KBM-7 (cell line): ENCODE measurements at regions not wholly inside any gene's neighbourhood (a gene's known extent, or its start where the extent isn't known, plus 50 kb on each side); places are given as distances from the start of the nearest gene placed in this dataset.
"Not testable (repeated sequence)": the region's sequence is repeated elsewhere in the genome, so short reads cannot be mapped to it uniquely, and the experiment has no call there.

Experiments used
- DNase-seq: peaks from one replicate; pipeline ENCODE4 v3.0.0-alpha.2; 2015
- in situ Hi-C: fragments of 300-500 bp; cut with MboI; formaldehyde crosslinking; loops from 2 replicates; pipeline ENCODE4 v1.14.3; 2020; ENCODE audit warnings: low sequenced_read_pairs, low pct_unique_long_range_greater_than_20kb, mixed read lengths

GRCh38 chr3:112740835-112741234 is 99.9 kb upstream of the CCDC80 start:
- no peak for DNase-seq
- in situ Hi-C loops: loop anchor here (25.0 kb wide), 1 partner anchor 246 kb away; the partner anchor contains the start of genes CD200R1 and GTPBP8

DNA sequence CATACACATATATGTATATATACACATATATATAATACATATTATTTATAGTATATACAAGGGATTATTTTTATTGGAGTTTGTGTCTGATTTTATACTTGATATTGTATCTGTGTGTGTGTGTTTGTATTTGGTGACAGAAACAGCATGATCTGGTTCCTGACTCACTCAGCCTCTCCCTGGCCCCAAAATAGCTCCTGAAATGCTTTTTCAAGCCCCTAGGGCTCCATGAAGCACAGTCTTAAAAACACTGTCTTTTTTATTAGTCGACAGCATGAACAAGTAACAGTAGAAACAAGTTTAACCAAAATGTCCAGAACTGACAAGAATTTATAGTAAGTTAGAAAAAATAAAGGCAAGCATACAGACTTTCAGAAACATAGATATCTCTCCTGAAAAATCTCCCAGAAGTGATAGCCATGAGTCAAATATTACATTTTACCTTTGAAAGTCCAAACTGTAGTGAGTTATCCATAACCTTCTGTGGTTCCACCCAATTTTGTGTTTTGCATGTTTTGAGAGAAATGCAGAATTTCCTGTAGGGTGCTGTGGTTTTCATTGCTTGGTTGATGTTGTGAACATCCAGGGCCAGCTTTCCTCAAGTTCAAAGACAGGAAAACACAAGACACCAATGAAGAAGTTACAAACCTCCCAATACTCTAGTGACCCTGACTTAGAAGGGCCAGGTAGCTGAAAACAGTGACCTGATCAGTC is 98.5 kb upstream of the CCDC80 start:
- no peak for DNase-seq
- in situ Hi-C loops: loop anchor here (25.0 kb wide), 1 partner anchor 248 kb away; the partner anchor contains the start of genes CD200R1 and GTPBP8

GRCh38 chr3:112738366-112738765 is 97.4 kb upstream of the CCDC80 start:
- no peak for DNase-seq
- in situ Hi-C loops: loop anchor here (25.0 kb wide), 1 partner anchor 249 kb away; the partner anchor contains the start of genes CD200R1 and GTPBP8

GRCh38 chr3:112736805-112737566 is 96.0 kb upstream of the CCDC80 start:
- no peak for DNase-seq
- in situ Hi-C loops: loop anchor here (25.0 kb wide), 1 partner anchor 250 kb away; the partner anchor contains the start of genes CD200R1 and GTPBP8

GRCh38 chr3:112736386-112736785 is 95.4 kb upstream of the CCDC80 start:
- in situ Hi-C loops: loop anchor here (25.0 kb wide), 1 partner anchor 251 kb away; the partner anchor contains the start of genes CD200R1 and GTPBP8
- no peak for DNase-seq

DNA sequence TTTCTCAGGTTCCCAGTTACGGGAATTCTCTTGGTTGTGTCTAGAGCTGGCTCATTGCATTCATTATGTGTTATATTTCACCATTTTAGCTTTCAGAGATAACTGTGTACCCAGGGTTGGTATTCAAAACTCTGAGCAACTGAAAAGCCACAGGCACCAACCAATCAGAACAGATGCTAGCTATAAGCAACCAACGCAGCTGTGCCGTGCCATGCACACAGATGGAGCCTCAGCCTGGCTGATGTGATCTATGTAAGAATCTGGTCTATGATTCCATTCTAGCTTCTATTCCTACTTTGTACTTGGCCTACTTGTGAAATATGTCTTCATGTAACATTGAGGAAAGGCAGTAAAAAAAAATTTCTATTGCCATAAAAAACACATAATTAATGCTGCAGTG is 95.0 kb upstream of the CCDC80 start:
- in situ Hi-C loops: loop anchor here (25.0 kb wide), 1 partner anchor 251 kb away; the partner anchor contains the start of genes CD200R1 and GTPBP8
- no peak for DNase-seq

DNA sequence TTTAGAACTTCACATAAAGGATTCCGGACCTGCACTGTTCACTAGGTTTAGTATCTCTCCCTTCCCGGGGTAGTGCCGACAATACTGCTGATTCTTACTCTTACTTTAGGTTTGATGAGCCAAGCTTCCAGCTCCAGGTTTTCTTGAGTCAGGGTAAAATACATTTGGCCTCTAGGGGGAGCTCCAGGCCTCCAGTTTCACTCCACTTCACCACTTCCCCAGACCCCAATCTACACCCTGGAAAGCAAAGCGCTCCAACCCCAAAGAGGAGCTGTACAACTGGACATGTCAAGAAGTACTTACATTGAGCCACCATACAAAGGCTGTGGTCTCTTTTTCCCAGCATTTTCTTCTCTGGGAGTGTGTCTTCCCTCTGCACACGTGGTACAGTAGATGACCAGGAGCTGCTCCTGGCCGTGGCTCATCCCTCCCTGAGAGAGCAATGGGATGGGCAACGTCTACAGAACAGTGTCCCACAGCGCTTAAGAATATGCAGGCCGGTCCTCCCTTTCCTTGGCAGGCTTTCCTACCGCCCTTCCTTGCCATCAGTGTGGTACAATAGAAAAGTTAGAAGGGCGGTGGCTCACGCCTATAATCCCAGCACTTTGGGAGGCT is 93.9 kb upstream of the CCDC80 start:
- in situ Hi-C loops: loop anchor here (25.0 kb wide), 1 partner anchor 252 kb away; the partner anchor contains the start of genes CD200R1 and GTPBP8
- peak; percentile 91 for DNase-seq

DNA sequence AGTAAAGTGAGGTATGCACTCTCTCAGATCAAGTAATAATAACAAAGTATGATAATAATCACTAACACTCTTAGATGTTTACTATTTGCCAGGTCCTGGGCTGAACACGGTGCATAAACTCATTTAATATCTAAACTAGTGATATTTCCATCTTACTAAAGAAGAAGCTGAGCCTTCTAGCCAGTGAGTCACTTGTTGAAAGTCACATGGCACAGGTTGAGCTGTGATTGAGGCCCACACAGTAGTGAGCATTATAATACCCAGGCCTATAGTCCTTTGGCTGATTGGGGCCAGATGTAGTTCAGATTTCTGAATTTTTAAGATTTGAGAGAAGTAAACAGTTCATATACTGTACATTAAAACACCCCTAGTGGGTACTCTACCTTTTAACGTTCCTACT is 93.2 kb upstream of the CCDC80 start:
- in situ Hi-C loops: loop anchor here (25.0 kb wide), 1 partner anchor 253 kb away; the partner anchor contains the start of genes CD200R1 and GTPBP8
- DNase-seq: no peak

GRCh38 chr3:112730210-112730609 is 89.3 kb upstream of the CCDC80 start:
- in situ Hi-C loops: loop anchor here (25.0 kb wide), 1 partner anchor 257 kb away; the partner anchor contains the start of genes CD200R1 and GTPBP8
- DNase-seq: no peak

GRCh38 chr3:112721231-112721630 is 80.3 kb upstream of the CCDC80 start:
- DNase-seq: no peak
- in situ Hi-C loops: no loop called here

DNA sequence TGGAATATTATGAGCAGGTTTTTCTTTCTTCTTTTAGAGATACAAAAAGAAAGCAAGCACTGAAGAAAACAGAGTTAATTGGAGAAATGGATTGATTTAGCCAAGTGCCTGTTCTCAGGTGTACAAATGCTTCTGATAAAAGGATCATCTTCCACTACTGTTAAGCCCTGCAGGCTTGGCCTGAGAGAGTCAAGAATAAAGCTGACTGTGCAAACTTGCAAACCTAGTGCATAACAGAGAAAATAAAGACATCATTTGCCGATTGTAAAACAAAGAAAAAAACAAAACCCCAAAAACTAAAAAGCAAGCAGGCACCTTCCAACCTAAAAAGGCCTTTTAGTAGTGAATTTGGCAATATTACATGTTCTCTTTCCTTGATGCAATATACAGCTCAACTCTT is 78.0 kb upstream of the CCDC80 start:
- no peak for DNase-seq
- in situ Hi-C loops: no loop called here

DNA sequence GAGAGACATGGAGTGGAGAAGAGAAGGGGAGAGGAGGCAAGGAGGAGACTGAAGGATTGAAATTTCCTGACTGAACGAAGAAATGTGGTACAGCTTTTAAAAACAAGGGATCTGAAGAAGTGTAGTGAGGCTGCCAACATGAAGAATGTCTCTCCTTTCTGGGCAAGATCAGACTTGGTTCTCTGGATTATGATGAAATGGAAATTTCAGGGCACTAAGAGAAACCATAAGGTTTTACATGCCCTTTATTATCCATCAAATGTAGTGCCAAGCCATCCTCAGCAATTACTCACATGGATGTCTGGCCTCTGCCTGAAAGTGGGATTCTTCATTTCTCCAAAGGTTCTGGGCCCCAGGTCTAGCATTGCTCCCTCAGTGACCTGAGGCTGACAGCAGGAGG is 77.6 kb upstream of the CCDC80 start:
- DNase-seq: no peak
- in situ Hi-C loops: no loop called here

DNA sequence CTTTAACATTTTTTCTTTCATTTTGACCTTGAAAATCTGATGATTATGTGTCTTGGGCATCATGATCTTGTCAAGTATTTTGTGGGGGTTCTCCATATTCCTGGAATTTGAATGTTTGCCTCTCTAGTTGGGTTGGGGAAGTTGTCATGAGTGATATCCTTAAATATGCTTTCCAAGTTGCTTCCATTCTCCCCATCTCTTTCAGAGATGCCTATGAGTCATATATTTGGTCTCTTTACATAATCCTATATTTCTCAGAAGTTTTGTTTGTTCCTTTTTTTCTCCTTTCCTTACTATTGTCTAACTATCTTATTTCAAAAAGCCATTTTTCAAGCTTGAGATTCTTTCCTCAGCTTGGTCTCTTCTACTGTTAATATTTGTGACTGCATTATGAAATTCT is 69.0 kb upstream of the CCDC80 start:
- in situ Hi-C loops: no loop called here
- no peak for DNase-seq

DNA sequence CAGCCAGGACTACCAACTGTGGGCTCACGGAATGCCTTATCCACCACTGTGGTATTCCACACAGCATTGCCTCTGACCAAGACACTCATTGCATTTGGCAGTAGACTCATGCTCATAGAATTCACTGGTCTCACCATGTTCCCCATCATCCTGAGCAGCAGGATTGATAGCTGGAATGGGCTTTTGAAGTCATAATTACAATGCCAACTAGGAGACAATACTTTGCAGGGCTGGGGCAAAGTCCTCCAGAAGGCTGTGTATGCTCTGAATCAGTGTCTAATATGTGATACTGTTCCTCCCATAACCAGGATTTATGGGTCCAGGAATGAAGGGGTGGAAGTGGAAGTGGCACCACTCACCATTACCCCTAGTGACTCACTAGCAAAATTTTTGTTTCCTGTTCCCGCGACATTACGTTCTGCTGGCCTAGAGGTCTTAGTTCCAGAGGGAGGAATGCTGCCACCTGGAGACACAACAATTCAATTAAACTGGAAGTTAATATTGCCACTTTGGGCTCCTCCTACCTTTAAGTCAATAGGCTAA is 58.6 kb upstream of the CCDC80 start:
- DNase-seq: peak; percentile 2
- in situ Hi-C loops: no loop called here

- DNase-seq, in situ Hi-C loops: not testable (repeated sequence)
Measured at GRCh38 chr3:112698442-112698841, 57.5 kb upstream of the CCDC80 start.

DNA sequence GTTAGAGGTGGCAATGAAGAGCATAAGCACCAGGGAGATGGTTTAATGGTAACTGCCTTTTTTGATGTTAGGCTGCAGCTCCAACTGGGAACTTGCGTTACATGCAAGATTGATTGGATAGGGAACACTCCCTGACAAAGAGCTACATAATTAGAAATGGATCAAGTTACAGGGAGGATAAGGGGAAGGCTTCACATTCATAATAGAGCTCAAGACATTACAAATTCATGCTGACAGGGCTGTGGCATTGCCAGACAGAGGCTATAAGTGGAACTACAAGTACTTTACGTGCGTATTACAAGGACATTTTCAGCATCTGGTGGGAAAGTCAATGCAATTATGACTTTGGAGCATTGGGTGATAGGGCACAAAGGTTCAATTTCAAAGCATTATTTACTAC is 55.3 kb upstream of the CCDC80 start:
- in situ Hi-C loops: not testable (repeated sequence)

GRCh38 chr3:112695377-112696108 is 54.6 kb upstream of the CCDC80 start:
- DNase-seq, in situ Hi-C loops: not testable (repeated sequence)

More for the DNA sequence above, 55.3 kb upstream of the CCDC80 start:
- DNase-seq: not testable (repeated sequence)

DNA sequence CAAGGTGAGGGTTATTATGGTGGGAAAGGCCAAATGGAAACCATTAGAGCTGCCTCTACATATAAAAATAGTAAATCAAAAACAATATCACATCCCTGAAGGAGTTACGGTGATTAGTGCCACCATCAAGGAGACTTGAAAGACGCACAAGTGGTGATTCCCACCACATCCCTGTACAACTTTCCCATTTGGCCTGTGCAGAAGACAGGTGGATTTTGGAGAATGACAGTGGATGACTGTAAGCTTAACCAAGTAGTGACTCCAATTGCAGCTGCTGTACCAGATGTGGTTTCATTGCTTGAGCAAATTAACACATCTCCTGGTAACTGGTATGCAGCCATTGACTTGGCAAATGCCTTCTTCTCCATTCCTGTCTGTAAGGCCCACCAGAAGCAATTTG is 54.0 kb upstream of the CCDC80 start:
- DNase-seq, in situ Hi-C loops: not testable (repeated sequence)
